ENCODE measurements at regions not wholly inside any gene's neighbourhood (a gene's known extent, or its start where the extent isn't known, plus 50 kb on each side); places are given as distances from the start of the nearest gene placed in this dataset.

- DNase-seq = no peak
- no peak for TF ChIP-seq CTCF (IDR thresholded peaks at IDR 0.05)
- Mint-ChIP-seq H3K4me1 (ENCODE audit: low read depth) (no peaks in the 10 kb centered on the region), H3K4me3 (no peak overlapping the region), H3K27me3 (ENCODE audit: insufficient read depth) (no peaks in the 10 kb centered on the region), H3K36me3 (ENCODE audit: low read depth) (no peaks in the 10 kb centered on the region), H3K9me3 (peaks cover 4% of the 10 kb centered on the region; the same call in 1 of the 2 replicates), H3K27ac (no peak overlapping the region)
Observed at GRCh38 chr16:59163371-59164055, 429.4 kb upstream of the GOT2 start.

GRCh38 chr16:59161679-59162078, 427.6 kb upstream of the GOT2 start:
- Mint-ChIP-seq H3K9me3 (peaks cover 4% of the 10 kb centered on the region; the same call in 1 of the 2 replicates), H3K4me1 (ENCODE audit: low read depth) (no peaks in the 10 kb centered on the region), H3K4me3 (no peak overlapping the region), H3K27ac (no peak overlapping the region), H3K36me3 (ENCODE audit: low read depth) (no peaks in the 10 kb centered on the region), H3K27me3 (ENCODE audit: insufficient read depth) (peaks cover under 1% of the 10 kb centered on the region; the same call in 1 of the 2 replicates)
- DNase-seq = no peak
- TF ChIP-seq CTCF (IDR thresholded peaks at IDR 0.05) = no peak

DNA sequence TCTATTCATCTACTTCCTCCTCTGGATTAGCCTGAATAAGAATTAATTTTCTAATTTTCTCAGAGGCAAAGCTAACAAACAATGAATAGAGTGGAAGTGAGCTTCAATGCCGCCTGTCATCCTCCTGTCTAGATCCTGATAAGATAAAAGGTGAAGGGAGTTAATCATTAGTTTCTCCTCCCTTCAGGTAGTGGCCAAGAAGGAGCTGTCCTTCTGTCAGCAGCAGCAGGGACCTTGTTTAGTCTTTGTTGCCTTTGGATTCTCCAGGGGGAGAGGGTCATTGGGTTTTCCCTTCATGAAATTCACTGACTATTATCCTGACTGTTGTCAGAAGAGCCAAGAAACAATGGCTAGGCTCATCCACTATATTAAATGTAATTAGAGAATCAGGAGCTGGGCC, 420.2 kb upstream of the GOT2 start:
- TF ChIP-seq CTCF (IDR thresholded peaks at IDR 0.05) = no peak
- Mint-ChIP-seq H3K27me3 (ENCODE audit: insufficient read depth) (peaks cover 4% of the 10 kb centered on the region; the same call in 1 of the 2 replicates), H3K27ac (no peak overlapping the region), H3K4me1 (ENCODE audit: low read depth) (no peaks in the 10 kb centered on the region), H3K36me3 (ENCODE audit: low read depth) (no peaks in the 10 kb centered on the region), H3K4me3 (no peak overlapping the region), H3K9me3 (no peaks in the 10 kb centered on the region; the same call in 1 of the 2 replicates)
- no peak for DNase-seq

DNA sequence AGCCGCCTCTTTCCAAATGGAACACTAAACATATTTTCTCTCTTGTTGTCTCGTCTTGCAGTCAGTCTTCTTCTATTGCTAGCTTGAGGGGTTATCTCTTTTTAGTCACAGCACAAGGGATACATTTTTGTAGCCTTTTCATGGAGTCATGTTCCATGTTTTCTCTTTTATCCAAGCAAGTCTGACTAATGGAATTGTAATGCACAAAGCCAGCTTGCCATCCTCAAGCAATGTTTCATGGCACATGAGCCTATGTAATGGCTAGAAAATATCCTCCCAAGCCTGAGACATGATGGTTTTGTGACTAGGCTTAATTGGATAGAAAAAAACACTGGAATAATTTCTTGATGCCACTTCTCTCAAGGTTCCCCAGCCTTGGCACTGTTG, 414.6 kb upstream of the GOT2 start:
- H3K27me3 Mint-ChIP-seq (ENCODE audit: insufficient read depth) = no peaks in the 10 kb centered on the region; the same call in 1 of the 2 replicates
- DNase-seq = no peak
- no peak for TF ChIP-seq CTCF (IDR thresholded peaks at IDR 0.05)
- no peaks in the 10 kb centered on the region for H3K36me3 Mint-ChIP-seq (ENCODE audit: low read depth)
- no peak overlapping the region for H3K27ac Mint-ChIP-seq
- H3K4me1 Mint-ChIP-seq (ENCODE audit: low read depth) = no peaks in the 10 kb centered on the region
- no peaks in the 10 kb centered on the region; the same call in 1 of the 2 replicates for H3K9me3 Mint-ChIP-seq
- no peak overlapping the region for H3K4me3 Mint-ChIP-seq

- no peaks in the 10 kb centered on the region for H3K4me1 Mint-ChIP-seq (ENCODE audit: low read depth)
- TF ChIP-seq CTCF (IDR thresholded peaks at IDR 0.05) = no peak
- H3K9me3 Mint-ChIP-seq = no peaks in the 10 kb centered on the region; the same call in 1 of the 2 replicates
- DNase-seq = peak; percentile 1
- H3K4me3 Mint-ChIP-seq = no peak overlapping the region
- H3K27ac Mint-ChIP-seq = no peak overlapping the region
- no peaks in the 10 kb centered on the region; the same call in 1 of the 2 replicates for H3K27me3 Mint-ChIP-seq (ENCODE audit: insufficient read depth)
- no peaks in the 10 kb centered on the region for H3K36me3 Mint-ChIP-seq (ENCODE audit: low read depth)
Observed at GRCh38 chr16:59148056-59148768, 414.1 kb upstream of the GOT2 start.
